ENCODE measurements at regions not wholly inside any gene's neighbourhood (a gene's known extent, or its start where the extent isn't known, plus 50 kb on each side); places are given as distances from the start of the nearest gene placed in this dataset.

- Histone ChIP-seq H3K9me3 (ENCODE audit: low read depth, low read length) (no peaks in the 10 kb centered on the region), H3K4me1 (ENCODE audit: insufficient read depth, low read length) (no peaks in the 10 kb centered on the region), H3K4me3 (ENCODE audit: low read length) (no peak overlapping the region), H3K27me3 (ENCODE audit: insufficient read depth, low read length) (no peaks in the 10 kb centered on the region)
These were observed 602.4 kb upstream of the CDH18 start for GRCh38 chr5:20590356-20590755.

- H3K9me3 ChIP-seq (ENCODE audit: low read depth, low read length): peaks cover 2% of the 10 kb centered on the region
- no peaks in the 10 kb centered on the region for H3K4me1 ChIP-seq (ENCODE audit: insufficient read depth, low read length)
- H3K4me3 ChIP-seq (ENCODE audit: low read length): no peak overlapping the region
- H3K27me3 ChIP-seq (ENCODE audit: insufficient read depth, low read length): no peaks in the 10 kb centered on the region
These were observed 587.6 kb upstream of the CDH18 start for GRCh38 chr5:20575571-20575970.

- H3K9me3 ChIP-seq (ENCODE audit: low read depth, low read length): peaks cover 6% of the 10 kb centered on the region
- H3K4me1 ChIP-seq (ENCODE audit: insufficient read depth, low read length): no peaks in the 10 kb centered on the region
- H3K4me3 ChIP-seq (ENCODE audit: low read length): no peak overlapping the region
- H3K27me3 ChIP-seq (ENCODE audit: insufficient read depth, low read length): no peaks in the 10 kb centered on the region
These were observed 586.6 kb upstream of the CDH18 start for GRCh38 chr5:20574576-20574975.

- Histone ChIP-seq H3K4me1 (ENCODE audit: insufficient read depth, low read length) (no peaks in the 10 kb centered on the region), H3K9me3 (ENCODE audit: low read depth, low read length) (peaks cover 6% of the 10 kb centered on the region)
These were observed 584.6 kb upstream of the CDH18 start for GRCh38 chr5:20572614-20573013.

GRCh38 chr5:20570486-20570885 lies 582.5 kb upstream of the CDH18 start:
- H3K27me3 ChIP-seq (ENCODE audit: insufficient read depth, low read length): no peaks in the 10 kb centered on the region
- H3K9me3 ChIP-seq (ENCODE audit: low read depth, low read length): peaks cover 6% of the 10 kb centered on the region
- no peak overlapping the region for H3K4me3 ChIP-seq (ENCODE audit: low read length)
- no peaks in the 10 kb centered on the region for H3K4me1 ChIP-seq (ENCODE audit: insufficient read depth, low read length)

More at GRCh38 chr5:20572614-20573013, 584.6 kb upstream of the CDH18 start:
- no peak overlapping the region for H3K4me3 ChIP-seq (ENCODE audit: low read length)
- H3K27me3 ChIP-seq (ENCODE audit: insufficient read depth, low read length): no peaks in the 10 kb centered on the region

GRCh38 chr5:20562544-20562943 lies 574.5 kb upstream of the CDH18 start:
- Histone ChIP-seq H3K27me3 (ENCODE audit: insufficient read depth, low read length) (no peaks in the 10 kb centered on the region), H3K4me3 (ENCODE audit: low read length) (no peak overlapping the region), H3K9me3 (ENCODE audit: low read depth, low read length) (no peaks in the 10 kb centered on the region), H3K4me1 (ENCODE audit: insufficient read depth, low read length) (no peaks in the 10 kb centered on the region)

- no peaks in the 10 kb centered on the region for H3K27me3 ChIP-seq (ENCODE audit: insufficient read depth, low read length)
- H3K9me3 ChIP-seq (ENCODE audit: low read depth, low read length): no peaks in the 10 kb centered on the region
- H3K4me1 ChIP-seq (ENCODE audit: insufficient read depth, low read length): no peaks in the 10 kb centered on the region
- H3K4me3 ChIP-seq (ENCODE audit: low read length): no peak overlapping the region
These were observed 571.8 kb upstream of the CDH18 start for GRCh38 chr5:20559845-20560244.

GRCh38 chr5:20556115-20556763 lies 568.2 kb upstream of the CDH18 start:
- Histone ChIP-seq H3K27me3 (ENCODE audit: insufficient read depth, low read length) (no peaks in the 10 kb centered on the region), H3K9me3 (ENCODE audit: low read depth, low read length) (no peaks in the 10 kb centered on the region), H3K4me1 (ENCODE audit: insufficient read depth, low read length) (no peaks in the 10 kb centered on the region), H3K4me3 (ENCODE audit: low read length) (no peak overlapping the region)

- Histone ChIP-seq H3K9me3 (ENCODE audit: low read depth, low read length) (no peaks in the 10 kb centered on the region), H3K4me1 (ENCODE audit: insufficient read depth, low read length) (no peaks in the 10 kb centered on the region), H3K4me3 (ENCODE audit: low read length) (no peak overlapping the region), H3K27me3 (ENCODE audit: insufficient read depth, low read length) (no peaks in the 10 kb centered on the region)
These were observed 567.0 kb upstream of the CDH18 start for GRCh38 chr5:20555034-20555433.

GRCh38 chr5:20554001-20554400 lies 566.0 kb upstream of the CDH18 start:
- H3K4me1 ChIP-seq (ENCODE audit: insufficient read depth, low read length): no peaks in the 10 kb centered on the region
- no peaks in the 10 kb centered on the region for H3K9me3 ChIP-seq (ENCODE audit: low read depth, low read length)
- no peak overlapping the region for H3K4me3 ChIP-seq (ENCODE audit: low read length)
- no peaks in the 10 kb centered on the region for H3K27me3 ChIP-seq (ENCODE audit: insufficient read depth, low read length)

- Histone ChIP-seq H3K9me3 (ENCODE audit: low read depth, low read length) (no peaks in the 10 kb centered on the region), H3K27me3 (ENCODE audit: insufficient read depth, low read length) (no peaks in the 10 kb centered on the region), H3K4me1 (ENCODE audit: insufficient read depth, low read length) (peaks cover 4% of the 10 kb centered on the region), H3K4me3 (ENCODE audit: low read length) (no peak overlapping the region)
These were observed 550.1 kb upstream of the CDH18 start for GRCh38 chr5:20537911-20538703.

- H3K27me3 ChIP-seq (ENCODE audit: insufficient read depth, low read length): no peaks in the 10 kb centered on the region
- H3K4me3 ChIP-seq (ENCODE audit: low read length): no peak overlapping the region
- peaks cover 4% of the 10 kb centered on the region for H3K4me1 ChIP-seq (ENCODE audit: insufficient read depth, low read length)
- no peaks in the 10 kb centered on the region for H3K9me3 ChIP-seq (ENCODE audit: low read depth, low read length)
These were observed 548.8 kb upstream of the CDH18 start for GRCh38 chr5:20536813-20537212.

GRCh38 chr5:20536341-20536740 lies 548.3 kb upstream of the CDH18 start:
- Histone ChIP-seq H3K9me3 (ENCODE audit: low read depth, low read length) (no peaks in the 10 kb centered on the region), H3K4me1 (ENCODE audit: insufficient read depth, low read length) (peaks cover 4% of the 10 kb centered on the region), H3K4me3 (ENCODE audit: low read length) (no peak overlapping the region), H3K27me3 (ENCODE audit: insufficient read depth, low read length) (no peaks in the 10 kb centered on the region)

- H3K9me3 ChIP-seq (ENCODE audit: low read depth, low read length): no peaks in the 10 kb centered on the region
- H3K27me3 ChIP-seq (ENCODE audit: insufficient read depth, low read length): no peaks in the 10 kb centered on the region
- H3K4me3 ChIP-seq (ENCODE audit: low read length): no peak overlapping the region
- no peaks in the 10 kb centered on the region for H3K4me1 ChIP-seq (ENCODE audit: insufficient read depth, low read length)
These were observed 540.5 kb upstream of the CDH18 start for GRCh38 chr5:20528471-20528870.

GRCh38 chr5:20524991-20525529 lies 537.1 kb upstream of the CDH18 start:
- Histone ChIP-seq H3K27me3 (ENCODE audit: insufficient read depth, low read length) (no peaks in the 10 kb centered on the region), H3K4me1 (ENCODE audit: insufficient read depth, low read length) (no peaks in the 10 kb centered on the region), H3K9me3 (ENCODE audit: low read depth, low read length) (no peaks in the 10 kb centered on the region), H3K4me3 (ENCODE audit: low read length) (no peak overlapping the region)

All from mononuclear cell (primary cell).